Breast epithelium (tissue), 3 donors: ENCODE measurements at regions not wholly inside any gene's neighbourhood (a gene's known extent, or its start where the extent isn't known, plus 50 kb on each side); places are given as distances from the start of the nearest gene placed in this dataset.

Experiments
- CTCF ChIP-seq, 3 donors: fragments of 450-650 bp; IDR thresholded peaks; one replicate each; pipeline ENCODE4 v1.5.1; 2016 to 2017; ENCODE audit warnings: antibody characterized with exemption in 3 of 3, mild to moderate bottlenecking in 3 of 3, moderate library complexity in 3 of 3
- POLR2A ChIP-seq: fragments of 450-650 bp; IDR thresholded peaks from one replicate; pipeline ENCODE4 v1.6.1; 2016; ENCODE audit warnings: antibody characterized with exemption, mild to moderate bottlenecking, moderate library complexity

DNA sequence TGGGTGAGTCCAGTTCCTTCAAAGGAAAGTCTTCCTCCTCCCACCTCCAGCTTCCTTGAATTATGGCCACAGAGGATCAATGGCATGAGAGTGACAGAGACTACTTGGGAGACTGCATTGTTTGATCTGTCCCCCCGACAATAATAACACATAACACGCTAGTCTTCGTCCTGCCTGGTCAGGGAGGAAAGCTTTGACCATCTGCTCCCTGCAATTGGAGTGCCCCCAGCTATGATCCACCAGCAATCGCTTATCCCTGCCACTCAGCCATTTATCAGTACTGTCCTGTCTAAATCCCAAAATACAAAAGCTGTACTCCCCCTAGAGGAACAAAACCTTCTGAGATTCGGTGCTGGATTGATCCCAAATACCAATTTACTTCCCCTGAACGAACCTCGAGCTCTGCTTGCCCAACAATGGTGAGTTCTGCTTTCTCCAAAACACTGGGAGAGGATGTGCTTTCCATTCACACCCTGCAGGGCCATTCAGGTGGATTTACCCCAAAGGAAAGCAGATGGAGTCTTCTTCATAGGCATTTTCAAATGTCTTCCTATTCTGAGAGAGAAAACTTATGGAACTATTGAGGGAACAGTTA lies 466.7 kb downstream of the TSHZ3 start:
- TF ChIP-seq CTCF (IDR thresholded peaks at IDR 0.05) (no peak), POLR2A (no peak)
